Stimulated activated CD4-positive, alpha-beta T cell treated with anti-CD3 and anti-CD28 coated beads, Interleukin-4, amount 100 ng/mL, for 48 hours (primary cell): ENCODE measurements at regions not wholly inside any gene's neighbourhood (a gene's known extent, or its start where the extent isn't known, plus 50 kb on each side); places are given as distances from the start of the nearest gene placed in this dataset.

Source experiments
- DNase-seq, 2 donors: peaks; one replicate each; pipeline ENCODE4 v3.0.0-alpha.2; 2020; ENCODE audit warnings: low read depth in 2 of 2

- DNase-seq: no peak
These were observed 625.7 kb downstream of the FAT4 start for GRCh38 chr4:125940426-125940825.

GRCh38 chr4:125944966-125945365, 630.2 kb downstream of the FAT4 start:
- DNase-seq: no peak

GRCh38 chr4:125948021-125948420, 633.3 kb downstream of the FAT4 start:
- DNase-seq: no peak

GRCh38 chr4:125951261-125951887, 636.6 kb downstream of the FAT4 start:
- DNase-seq: no peak

- no peak for DNase-seq
These were observed 637.9 kb downstream of the FAT4 start for GRCh38 chr4:125952631-125953030.

GRCh38 chr4:125956276-125956675, 641.5 kb downstream of the FAT4 start:
- DNase-seq: no peak

GRCh38 chr4:125958519-125958918, 643.8 kb downstream of the FAT4 start:
- no peak for DNase-seq

GRCh38 chr4:125961626-125962025, 646.9 kb downstream of the FAT4 start:
- no peak for DNase-seq

GRCh38 chr4:125975861-125976397, 661.2 kb downstream of the FAT4 start:
- DNase-seq: no peak

- DNase-seq: no peak
These were observed 665.2 kb downstream of the FAT4 start for GRCh38 chr4:125979950-125980349.

- DNase-seq: no peak
These were observed 668.4 kb downstream of the FAT4 start for GRCh38 chr4:125983168-125983567.

GRCh38 chr4:125985856-125986255, 671.1 kb downstream of the FAT4 start:
- DNase-seq: no peak

- DNase-seq: no peak
These were observed 671.6 kb downstream of the FAT4 start for GRCh38 chr4:125986307-125986706.

- DNase-seq: no peak
These were observed 673.7 kb downstream of the FAT4 start for GRCh38 chr4:125988464-125988863.

- DNase-seq: no peak
These were observed 676.6 kb downstream of the FAT4 start for GRCh38 chr4:125991398-125991797.

GRCh38 chr4:125992891-125993290, 678.1 kb downstream of the FAT4 start:
- no peak for DNase-seq

- DNase-seq: no peak
These were observed 679.3 kb downstream of the FAT4 start for GRCh38 chr4:125994024-125994423.

GRCh38 chr4:125994430-125994829, 679.7 kb downstream of the FAT4 start:
- no peak for DNase-seq

- DNase-seq: no peak
These were observed 690.2 kb downstream of the FAT4 start for GRCh38 chr4:126004941-126005340.

- no peak for DNase-seq
These were observed 692.4 kb downstream of the FAT4 start for GRCh38 chr4:126007142-126007541.

- no peak for DNase-seq
These were observed 698.0 kb downstream of the FAT4 start for GRCh38 chr4:126012691-126013290.

GRCh38 chr4:126018274-126018673, 703.5 kb downstream of the FAT4 start:
- DNase-seq: no peak

GRCh38 chr4:126023896-126024295, 709.1 kb downstream of the FAT4 start:
- no peak for DNase-seq

- no peak for DNase-seq
These were observed 712.8 kb downstream of the FAT4 start for GRCh38 chr4:126027601-126028000.
